Smooth muscle cell (in vitro differentiated cells): ENCODE measurements at regions not wholly inside any gene's neighbourhood (a gene's known extent, or its start where the extent isn't known, plus 50 kb on each side); places are given as distances from the start of the nearest gene placed in this dataset.

Experiments
- DNase-seq: peaks from one replicate; lab custom pipeline; 2025; ENCODE audit not compliant: unreplicated experiment; lab: John Stamatoyannopoulos, UW
- H2AFZ ChIP-seq: fragments of 200-600 bp; sonication (generic); 2 replicates; pipeline ENCODE4 v1.6.0; 2016; ENCODE audit warnings: antibody characterized with exemption, low read depth, mild to moderate bottlenecking
- H3F3A ChIP-seq: fragments of 200-600 bp; sonication (generic); 2 replicates; pipeline ENCODE4 v1.6.0; 2017; ENCODE audit warnings: antibody characterized with exemption, low read depth
- H3K27ac ChIP-seq: fragments of 200-600 bp; sonication (generic); 2 replicates; pipeline ENCODE4 v1.5.1; 2016; ENCODE audit warnings: low read depth, mild to moderate bottlenecking
- H3K27me3 ChIP-seq: fragments of 200-600 bp; sonication (generic); 2 replicates; pipeline ENCODE4 v1.6.1; 2016; ENCODE audit warnings: low read depth, mild to moderate bottlenecking
- H3K36me3 ChIP-seq: fragments of 200-600 bp; sonication (generic); 2 replicates; pipeline ENCODE4 v1.5.1; 2016; ENCODE audit warnings: low read depth
- H3K4me1 ChIP-seq: fragments of 200-600 bp; sonication (generic); 2 replicates; pipeline ENCODE4 v1.5.1; 2016; ENCODE audit warnings: low read depth
- H3K4me2 ChIP-seq: fragments of 200-600 bp; sonication (generic); 2 replicates; pipeline ENCODE4 v1.6.0; 2016; ENCODE audit warnings: mild to moderate bottlenecking
- H3K4me3 ChIP-seq: fragments of 200-600 bp; sonication (generic); 2 replicates; pipeline ENCODE4 v1.5.1; 2016; ENCODE audit warnings: mild to moderate bottlenecking
- H3K79me2 ChIP-seq: fragments of 200-600 bp; sonication (generic); 2 replicates; pipeline ENCODE4 v1.6.0; 2016; ENCODE audit warnings: low read depth, mild to moderate bottlenecking
- H3K9ac ChIP-seq: fragments of 200-600 bp; sonication (generic); 2 replicates; pipeline ENCODE4 v1.6.0; 2016; ENCODE audit warnings: low read depth
- H3K9me3 ChIP-seq: fragments of 200-600 bp; sonication (generic); replicated peaks from 2 replicates; pipeline ENCODE4 v1.5.1; 2016; ENCODE audit warnings: low read depth
- H4K20me1 ChIP-seq: fragments of 200-600 bp; sonication (generic); 2 replicates; pipeline ENCODE4 v1.6.0; 2016; ENCODE audit warnings: low read depth
- CTCF ChIP-seq: fragments of 200-600 bp; sonication (generic); IDR thresholded peaks from 2 replicates; pipeline ENCODE4 v1.5.1; 2017; ENCODE audit warnings: borderline replicate concordance, mild to moderate bottlenecking, antibody characterized with exemption; ENCODE audit not compliant: insufficient read depth, poor library complexity, severe bottlenecking
- WGBS: methylation state at CpG from one replicate; pipeline ENCODE4 v1.1.7; 2016; ENCODE audit warnings: low lambda C conversion rate; 5-methylcytosine and 5-hydroxymethylcytosine counted together

GRCh38 chr1:83637586-83637985 lies 361.3 kb downstream of the TTLL7 start:
- H3K27me3 ChIP-seq, result no peaks in the 10 kb centered on the region
- H3K79me2 ChIP-seq, result no peaks in the 10 kb centered on the region
- peaks cover 5% of the 10 kb centered on the region for H3K4me1 ChIP-seq
- H4K20me1 ChIP-seq, result no peaks in the 10 kb centered on the region
- H3K27ac ChIP-seq, result no peak overlapping the region
- DNase-seq, result no peak
- H3F3A ChIP-seq, result no peaks in the 10 kb centered on the region
- no peak for TF ChIP-seq CTCF
- H2AFZ ChIP-seq, result no peak overlapping the region
- no peak overlapping the region for H3K4me3 ChIP-seq
- H3K36me3 ChIP-seq, result no peaks in the 10 kb centered on the region
- no peak overlapping the region for H3K4me2 ChIP-seq
- no peak overlapping the region for H3K9ac ChIP-seq
- H3K9me3 ChIP-seq, result no peaks in the 10 kb centered on the region

GRCh38 chr1:83637009-83637408 lies 361.9 kb downstream of the TTLL7 start:
- Histone ChIP-seq H3K79me2 (no peaks in the 10 kb centered on the region), H3K4me2 (no peak overlapping the region), H3K27me3 (peaks cover 2% of the 10 kb centered on the region), H3F3A (no peaks in the 10 kb centered on the region), H2AFZ (no peak overlapping the region), H3K27ac (no peak overlapping the region), H3K4me1 (peaks cover 5% of the 10 kb centered on the region), H3K36me3 (no peaks in the 10 kb centered on the region), H4K20me1 (no peaks in the 10 kb centered on the region), H3K9me3 (no peaks in the 10 kb centered on the region), H3K4me3 (no peak overlapping the region), H3K9ac (no peak overlapping the region)
- no peak for DNase-seq
- no peak for TF ChIP-seq CTCF
- 83% methylated on average over 5 of the region's 5 CpGs for WGBS

- H4K20me1 ChIP-seq, result no peaks in the 10 kb centered on the region
- no peak overlapping the region for H3K27ac ChIP-seq
- H3K79me2 ChIP-seq, result no peaks in the 10 kb centered on the region
- no peak overlapping the region for H3K9ac ChIP-seq
- TF ChIP-seq CTCF, result no peak
- no peaks in the 10 kb centered on the region for H3K36me3 ChIP-seq
- no peak for DNase-seq
- H3K9me3 ChIP-seq, result no peaks in the 10 kb centered on the region
- no peak overlapping the region for H3K4me2 ChIP-seq
- no peak overlapping the region for H2AFZ ChIP-seq
- H3K4me3 ChIP-seq, result no peak overlapping the region
- 96% methylated on average over 1 of the region's 1 CpG for WGBS
- H3K4me1 ChIP-seq, result no peaks in the 10 kb centered on the region
- no peaks in the 10 kb centered on the region for H3F3A ChIP-seq
- H3K27me3 ChIP-seq, result peaks cover 6% of the 10 kb centered on the region
These were observed 366.0 kb downstream of the TTLL7 start for GRCh38 chr1:83632906-83633305.

- 82% methylated on average over 6 of the region's 6 CpGs for WGBS
- Histone ChIP-seq H3K9me3 (no peaks in the 10 kb centered on the region), H3K4me2 (no peak overlapping the region), H3K27me3 (peaks cover 6% of the 10 kb centered on the region), H4K20me1 (no peaks in the 10 kb centered on the region), H3K9ac (no peak overlapping the region), H3K36me3 (no peaks in the 10 kb centered on the region), H3K4me1 (no peaks in the 10 kb centered on the region), H2AFZ (no peak overlapping the region), H3K79me2 (no peaks in the 10 kb centered on the region), H3K27ac (no peak overlapping the region), H3F3A (no peaks in the 10 kb centered on the region), H3K4me3 (no peak overlapping the region)
- no peak for DNase-seq
- TF ChIP-seq CTCF, result no peak
These were observed 367.1 kb downstream of the TTLL7 start for GRCh38 chr1:83631851-83632250.
